ENCODE measurements at regions not wholly inside any gene's neighbourhood (a gene's known extent, or its start where the extent isn't known, plus 50 kb on each side); places are given as distances from the start of the nearest gene placed in this dataset.

DNA sequence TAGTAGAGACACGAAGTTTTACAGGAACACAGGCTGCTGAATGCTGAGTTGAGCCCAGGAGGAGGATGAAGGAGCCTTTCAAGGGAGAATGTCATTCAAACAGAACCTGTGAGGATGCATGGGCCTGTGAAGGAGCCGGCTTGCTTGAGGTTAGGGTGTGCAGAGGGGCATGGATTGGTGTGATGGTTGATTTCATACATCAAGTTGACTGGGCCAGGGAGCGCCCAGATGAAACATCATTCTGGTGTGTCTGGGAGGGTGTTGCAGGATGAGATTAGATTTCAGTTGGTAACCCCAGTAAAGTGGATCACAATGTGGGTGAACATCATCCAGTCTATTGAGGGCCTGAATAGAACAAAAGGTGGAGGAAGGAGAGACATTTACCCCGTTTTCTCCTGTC, 243.6 kb downstream of the EDEM1 start:
- no peak for DNase-seq

DNA sequence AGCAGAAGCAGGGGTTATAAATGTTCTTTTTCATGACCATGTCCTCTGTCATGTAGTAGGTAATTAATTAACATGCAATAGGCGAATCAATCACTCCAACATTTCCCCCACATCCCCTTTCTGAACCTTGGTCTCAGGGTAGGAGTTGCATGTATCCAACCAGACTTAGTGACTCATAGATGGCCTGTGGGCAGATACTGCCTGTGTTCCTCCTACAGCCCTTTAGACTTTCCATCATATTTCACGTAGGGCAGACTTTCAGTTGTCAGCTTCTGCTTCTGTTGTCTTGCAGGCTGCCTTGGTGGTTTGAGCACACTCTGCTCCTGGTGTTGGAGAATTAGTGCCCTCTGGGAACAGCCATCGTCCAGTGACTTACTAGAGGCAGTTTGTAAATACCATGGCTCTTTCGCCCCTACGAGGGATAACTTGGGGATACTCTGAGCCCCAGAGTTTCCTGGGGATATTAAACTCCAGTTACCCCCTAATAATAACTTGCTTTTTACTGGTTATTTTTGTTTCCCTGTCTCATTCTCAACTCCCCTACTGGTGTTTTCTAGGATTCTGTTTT, 244.4 kb downstream of the EDEM1 start:
- DNase-seq: no peak

DNA sequence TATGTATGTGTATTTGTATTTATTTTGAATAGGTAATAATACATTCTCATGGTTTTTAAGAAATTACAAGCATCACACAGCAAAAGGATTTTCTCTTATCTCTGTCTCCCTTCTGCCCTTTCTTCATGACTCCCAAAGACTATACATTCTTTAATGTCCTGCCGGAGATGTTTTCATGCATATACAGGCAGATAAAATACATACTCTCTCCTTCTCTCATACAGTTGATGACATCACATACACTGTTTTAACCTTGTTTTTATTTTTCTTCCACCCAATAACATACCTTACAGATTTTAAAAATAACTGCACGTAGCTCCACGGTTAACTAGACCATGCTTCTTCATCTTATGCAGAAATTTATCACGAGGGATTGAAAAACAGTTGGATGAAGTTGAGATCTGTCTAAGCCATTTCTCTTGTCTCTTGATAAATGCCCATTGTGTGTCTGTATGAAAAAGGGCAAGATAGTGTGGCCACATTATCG, 249.8 kb downstream of the EDEM1 start:
- no peak for DNase-seq

DNA sequence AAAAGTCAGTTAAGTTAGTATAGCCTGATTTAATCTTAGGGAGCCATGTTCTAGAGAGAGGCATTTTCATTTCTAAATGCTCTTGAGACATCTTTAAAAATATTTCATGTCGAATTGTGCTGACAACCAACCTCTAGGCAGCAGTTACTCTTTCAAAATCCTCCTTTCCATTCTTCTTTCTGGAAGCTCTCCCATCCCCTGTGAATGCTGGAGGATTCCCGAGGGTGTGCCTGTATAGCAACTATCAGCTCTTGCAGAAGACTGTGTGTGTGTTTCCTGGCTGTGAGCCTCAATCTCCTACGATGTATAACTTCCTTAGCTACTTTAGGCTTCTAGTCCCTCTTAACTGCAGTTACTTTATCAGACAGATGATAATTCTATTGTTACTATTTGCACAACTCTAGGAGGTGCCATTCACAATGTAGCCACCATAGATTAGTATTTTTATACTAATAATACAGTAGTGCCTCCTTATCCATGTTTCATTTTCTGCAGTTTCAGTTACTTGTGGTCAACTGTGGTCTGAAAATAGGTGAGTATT, 250.3 kb downstream of the EDEM1 start:
- DNase-seq: no peak

DNA sequence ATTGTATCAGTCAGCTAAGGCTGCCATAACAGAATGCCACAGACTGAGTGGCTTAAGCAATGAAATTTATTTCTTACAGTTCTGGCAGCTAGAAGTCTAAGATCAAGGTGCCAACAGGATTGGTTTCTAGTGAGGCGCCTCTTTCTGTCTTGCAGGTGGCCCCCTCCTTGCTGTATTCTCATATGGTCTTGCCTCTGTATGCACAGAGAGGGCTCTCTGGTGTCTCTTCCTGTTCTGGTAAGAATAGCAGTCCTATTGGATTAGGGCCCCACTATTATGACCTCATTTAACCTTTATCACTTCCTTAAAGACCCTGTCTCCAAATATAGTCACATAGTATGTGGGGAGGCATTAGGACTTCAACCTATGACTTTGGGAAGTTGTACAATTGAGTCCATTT, 253.9 kb downstream of the EDEM1 start:
- no peak for DNase-seq

DNA sequence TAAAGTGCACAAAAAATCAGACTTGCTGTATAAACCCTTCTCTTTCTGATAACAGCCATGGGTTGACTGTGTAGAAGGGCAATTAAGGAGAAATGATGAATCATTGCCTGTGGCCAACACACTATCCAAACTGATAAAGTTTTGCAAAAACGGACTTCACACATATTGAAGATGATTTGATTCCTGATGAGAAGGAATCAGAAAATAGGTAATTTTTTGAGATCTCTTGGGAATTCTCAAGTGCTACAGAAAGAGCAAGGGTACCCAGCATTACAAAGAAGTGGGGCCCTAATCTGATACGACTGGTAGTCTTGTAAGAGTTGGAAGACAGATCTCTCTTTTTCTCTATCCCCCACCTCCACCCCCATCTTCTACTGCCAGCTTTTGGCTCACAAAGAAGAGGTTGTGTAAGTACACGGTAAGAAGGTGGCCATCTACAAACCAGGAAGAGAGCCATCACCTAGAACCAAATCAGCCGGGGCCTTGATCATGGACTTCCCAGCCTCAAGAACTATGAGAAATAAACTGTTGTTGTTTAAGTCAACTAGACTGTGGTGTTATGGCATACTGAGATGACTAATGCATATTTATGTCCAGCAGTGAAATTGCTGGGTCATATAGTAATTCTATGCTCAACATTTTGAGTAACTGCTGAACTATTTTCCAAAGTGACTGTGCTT, 254.7 kb downstream of the EDEM1 start:
- no peak for DNase-seq

DNA sequence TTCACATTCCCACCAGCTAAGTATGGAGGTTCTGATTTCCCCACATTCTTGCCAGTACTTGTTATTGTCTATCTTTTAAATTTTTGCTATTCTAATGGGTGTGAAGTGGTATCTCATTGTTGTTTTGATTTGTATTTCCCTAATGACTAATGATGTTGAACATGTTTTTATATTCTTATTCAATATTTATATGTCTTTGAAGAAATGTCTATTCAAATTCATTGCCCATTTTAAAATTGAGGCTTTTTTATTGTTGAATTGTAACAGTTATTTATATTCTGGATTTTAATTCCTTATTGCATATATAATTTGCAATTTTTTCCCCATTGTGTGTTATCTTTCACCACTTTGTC, 255.3 kb downstream of the EDEM1 start:
- DNase-seq: no peak

DNA sequence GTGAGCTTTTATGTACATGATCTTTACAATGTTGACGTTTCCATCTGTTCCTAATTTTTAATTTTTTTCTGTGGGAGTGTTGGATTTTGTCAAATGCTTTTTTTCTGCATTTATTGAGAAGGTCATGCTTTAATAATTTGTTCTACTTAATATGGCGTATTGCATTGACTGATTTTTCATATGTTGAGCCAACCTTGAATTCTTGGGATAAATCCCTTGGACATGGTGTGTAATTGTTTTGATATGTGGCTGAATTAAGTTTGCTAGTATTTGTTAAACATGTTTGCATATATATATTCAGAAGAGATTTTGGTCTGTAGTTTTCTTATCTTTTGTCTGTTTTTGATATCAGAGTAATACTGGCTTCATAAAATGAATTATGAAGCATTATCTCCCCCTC, 256.7 kb downstream of the EDEM1 start:
- DNase-seq: no peak

DNA sequence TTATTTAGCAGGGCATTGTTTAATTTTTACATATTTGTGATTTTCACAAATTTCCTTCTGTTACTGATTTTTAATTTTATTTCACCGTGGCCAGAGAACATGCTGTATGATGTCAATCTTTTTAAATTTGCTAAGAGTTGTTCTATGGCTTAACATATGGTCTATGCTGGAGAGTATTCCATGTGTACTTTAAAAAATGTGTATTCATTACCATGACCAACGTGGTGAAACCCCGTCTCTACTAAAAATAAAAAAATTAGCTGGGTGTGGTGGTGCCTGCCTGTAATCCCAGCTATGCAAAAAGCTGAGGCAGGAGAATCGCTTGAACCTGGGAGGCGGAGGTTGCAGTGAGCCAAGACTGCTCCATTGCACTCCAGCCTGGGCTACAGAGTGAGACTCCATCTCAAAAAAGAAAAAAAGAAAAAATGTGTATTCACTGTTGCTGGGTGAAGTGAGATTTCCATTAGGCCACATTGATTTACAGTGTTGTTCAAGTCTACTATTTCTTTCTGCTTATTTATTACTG, 258.2 kb downstream of the EDEM1 start:
- no peak for DNase-seq

DNA sequence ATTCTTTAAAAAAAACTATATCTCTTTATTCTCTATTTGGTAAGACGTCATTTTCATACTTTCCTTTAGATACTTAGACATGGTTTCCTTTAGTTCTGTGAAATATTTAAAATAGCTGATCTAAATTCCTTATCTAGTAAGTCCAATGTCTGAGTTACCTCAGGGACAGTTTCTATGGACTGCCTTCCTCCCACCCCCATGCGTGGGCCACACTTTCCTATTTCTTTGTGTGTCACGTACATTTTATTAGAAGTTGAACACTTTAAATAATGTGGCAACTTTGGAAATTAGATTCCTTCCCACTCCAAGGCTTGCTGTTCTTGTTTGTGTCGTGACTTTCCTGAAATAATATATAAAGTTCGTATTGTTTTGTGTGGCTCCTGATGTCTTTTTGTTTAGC, 260.7 kb downstream of the EDEM1 start:
- DNase-seq: no peak

DNA sequence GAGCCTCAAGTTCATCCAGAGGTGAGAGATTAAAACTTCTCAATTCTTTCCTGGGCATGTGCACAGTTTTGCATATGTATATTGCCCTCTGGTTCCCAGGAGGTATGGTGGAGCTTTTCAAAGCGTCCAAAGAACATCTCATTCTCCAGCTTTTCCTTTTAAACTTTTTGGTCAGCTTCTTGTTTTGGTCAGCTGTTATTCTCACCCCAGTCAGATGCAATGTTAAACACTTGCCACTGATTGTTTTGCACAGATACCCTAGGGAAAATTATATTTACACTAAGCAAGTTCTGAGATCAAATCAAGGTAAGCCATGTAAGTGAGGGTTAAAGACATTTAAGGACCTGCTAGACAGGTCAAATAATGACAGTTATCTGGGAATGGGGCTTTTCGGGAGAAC, 261.3 kb downstream of the EDEM1 start:
- DNase-seq: no peak

DNA sequence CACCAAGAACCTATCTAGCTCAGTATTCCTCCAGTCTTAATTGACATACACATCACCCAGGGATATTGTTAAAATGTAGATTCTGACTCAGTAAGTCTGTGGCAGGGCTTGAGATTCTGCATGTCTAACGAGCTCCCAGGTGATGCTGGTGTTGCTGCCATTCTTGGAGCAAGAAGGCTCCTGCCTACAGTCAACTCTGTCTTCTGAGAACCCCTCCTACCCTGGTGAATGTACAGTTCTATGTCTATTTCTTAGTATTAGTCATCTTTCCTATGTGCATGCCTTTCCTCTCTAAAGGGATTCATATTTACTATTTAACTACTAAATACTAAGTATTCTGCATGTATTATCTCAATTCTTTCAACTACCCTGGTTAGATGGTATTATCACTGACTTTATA, 268.7 kb downstream of the EDEM1 start:
- DNase-seq: no peak

DNA sequence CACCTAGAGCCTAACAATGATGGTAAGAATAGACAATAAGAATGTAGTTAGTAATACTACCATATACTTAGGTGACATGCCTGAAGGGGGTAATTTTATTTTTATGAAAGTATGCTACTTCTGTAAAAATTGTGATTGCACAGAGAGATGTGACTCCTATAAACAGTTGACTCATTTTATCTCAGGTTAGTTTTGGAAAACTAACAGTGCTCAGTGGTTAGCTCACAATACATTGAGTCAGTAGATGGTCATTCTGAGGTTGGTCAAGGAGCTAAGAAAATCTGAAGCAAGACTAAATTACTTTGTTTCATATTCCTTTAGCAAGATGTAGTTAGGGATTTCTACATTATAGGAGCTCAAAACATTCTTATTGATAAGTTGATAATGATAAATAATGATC, 271.0 kb downstream of the EDEM1 start:
- DNase-seq: no peak

DNA sequence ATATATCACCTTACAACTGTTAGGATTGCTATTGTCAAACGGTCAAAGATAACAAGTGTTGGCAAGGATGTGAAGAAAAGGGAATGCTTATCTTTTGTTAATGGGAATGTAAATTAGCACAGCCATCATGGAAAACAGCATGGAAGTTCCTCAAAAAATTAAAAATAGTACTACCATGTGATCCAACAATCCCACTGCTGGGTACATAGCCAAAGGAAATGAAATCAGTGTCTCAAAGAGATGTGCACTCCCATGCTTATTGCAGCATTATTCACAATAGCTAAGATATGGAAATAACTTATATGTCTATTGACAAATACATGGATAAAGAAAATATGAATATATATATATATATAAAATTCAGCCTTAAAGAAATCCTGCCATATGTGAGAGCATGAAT, 274.6 kb downstream of the EDEM1 start:
- no peak for DNase-seq

DNA sequence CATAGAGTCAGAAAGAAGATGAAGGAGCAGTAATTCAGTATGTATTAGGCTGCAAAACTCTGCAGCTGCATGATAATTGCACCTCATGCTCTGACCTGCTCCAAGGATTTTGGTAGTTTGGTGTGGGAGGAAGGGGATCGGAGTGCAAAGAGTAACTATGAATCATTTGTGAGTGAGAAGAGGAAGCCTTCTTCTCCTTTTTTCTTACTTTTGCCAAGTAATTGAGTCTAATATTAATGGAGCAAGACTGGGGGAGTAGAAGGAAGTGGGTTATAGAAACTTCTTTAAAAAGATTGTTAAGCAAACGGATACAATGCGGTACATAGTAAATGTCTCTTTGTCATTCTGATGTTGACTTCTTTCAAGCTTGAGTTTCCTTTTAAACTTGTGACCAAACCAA, 276.5 kb downstream of the EDEM1 start:
- DNase-seq: no peak

DNA sequence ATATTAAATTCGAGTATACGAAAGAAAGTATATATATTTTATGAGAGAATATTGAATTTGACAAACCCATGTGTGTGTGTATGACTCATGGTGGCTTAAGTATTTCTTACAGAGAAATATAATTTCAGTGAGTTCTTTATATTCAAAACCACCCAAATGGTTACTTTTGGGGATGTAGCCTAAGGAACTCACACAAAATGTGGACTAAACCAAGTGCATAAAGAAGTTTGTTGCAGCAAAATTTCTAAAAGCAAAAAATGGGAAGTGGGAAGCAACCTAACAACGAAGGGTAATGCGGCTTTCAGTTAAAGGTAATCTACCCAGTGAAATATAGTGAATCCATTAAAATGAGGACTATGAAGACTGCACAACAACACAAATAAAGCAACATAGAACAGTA, 277.1 kb downstream of the EDEM1 start:
- no peak for DNase-seq

DNA sequence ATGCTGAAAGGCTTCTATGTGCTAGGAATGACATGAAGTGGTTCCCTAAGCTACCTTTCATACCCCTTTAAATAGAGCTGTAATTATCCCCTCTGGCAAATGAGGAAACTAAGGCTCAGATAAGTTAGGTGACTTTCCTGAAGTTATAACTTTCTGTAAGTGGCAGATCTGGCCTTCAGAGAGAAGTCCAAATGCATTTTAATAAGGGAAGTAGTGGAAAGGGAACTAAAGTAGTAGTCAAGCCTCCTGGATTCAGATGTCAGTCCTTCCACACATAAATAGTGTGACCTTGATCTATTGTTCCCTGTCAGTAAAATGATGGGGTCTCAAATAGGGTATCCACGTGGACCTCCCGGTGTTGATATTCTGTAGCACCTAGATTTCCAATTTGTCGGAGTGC, 277.7 kb downstream of the EDEM1 start:
- DNase-seq: no peak

DNA sequence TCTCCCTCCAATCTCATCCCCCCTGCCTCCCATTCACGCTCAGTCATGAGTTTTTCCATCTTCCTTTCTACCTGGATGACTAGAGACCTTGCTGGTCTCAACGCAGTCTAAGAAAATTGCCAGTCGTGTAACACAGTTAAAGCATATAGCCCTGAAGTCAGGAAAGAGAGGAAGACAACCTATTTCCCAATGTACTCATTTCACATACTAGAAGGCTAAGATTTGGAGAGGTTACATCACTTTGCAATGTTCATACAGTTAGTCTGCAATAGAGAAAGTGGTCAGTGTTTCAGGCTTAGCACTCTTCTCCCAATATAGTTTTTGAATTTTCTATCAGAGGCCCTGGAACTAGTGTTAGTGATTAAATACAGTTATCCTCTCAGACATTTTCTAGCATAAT, 278.6 kb downstream of the EDEM1 start:
- no peak for DNase-seq

DNA sequence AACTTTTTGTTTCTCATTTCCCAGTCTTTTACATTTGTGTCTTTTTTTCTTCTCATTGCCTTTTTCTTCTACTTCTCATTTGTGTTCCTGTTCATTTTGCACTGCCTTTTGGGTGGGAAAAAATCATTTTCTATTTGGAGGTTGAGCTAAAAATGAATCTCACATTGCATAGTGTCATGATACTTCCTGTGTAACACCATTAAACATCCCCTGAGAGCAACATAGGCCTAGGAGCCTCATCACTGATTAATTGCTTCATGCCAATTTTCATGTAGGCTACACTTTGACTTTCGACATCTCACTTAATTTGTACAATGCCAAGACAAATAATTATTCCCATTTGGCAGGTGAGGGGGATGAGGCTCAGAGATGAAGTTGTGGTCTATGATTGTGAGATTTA, 279.2 kb downstream of the EDEM1 start:
- DNase-seq: no peak

DNA sequence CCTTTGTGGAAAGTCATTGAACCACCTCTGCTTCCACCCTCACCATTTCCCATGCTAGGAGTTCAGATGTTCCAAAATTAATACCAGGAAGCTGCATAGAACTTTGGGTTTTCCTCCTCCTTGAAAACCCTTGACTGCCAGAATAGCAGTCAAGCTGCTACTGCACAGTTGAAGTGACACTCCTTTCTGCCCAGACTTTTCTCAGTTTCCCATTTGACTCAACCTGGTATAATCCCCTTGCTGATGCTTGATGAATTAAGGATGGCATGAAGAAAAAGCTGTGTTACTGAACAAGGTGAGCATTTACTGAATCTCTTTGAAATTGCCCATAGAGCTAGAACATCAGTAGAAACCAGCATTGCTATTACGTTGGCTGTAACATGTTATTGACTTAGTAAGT, 286.0 kb downstream of the EDEM1 start:
- DNase-seq: no peak

DNA sequence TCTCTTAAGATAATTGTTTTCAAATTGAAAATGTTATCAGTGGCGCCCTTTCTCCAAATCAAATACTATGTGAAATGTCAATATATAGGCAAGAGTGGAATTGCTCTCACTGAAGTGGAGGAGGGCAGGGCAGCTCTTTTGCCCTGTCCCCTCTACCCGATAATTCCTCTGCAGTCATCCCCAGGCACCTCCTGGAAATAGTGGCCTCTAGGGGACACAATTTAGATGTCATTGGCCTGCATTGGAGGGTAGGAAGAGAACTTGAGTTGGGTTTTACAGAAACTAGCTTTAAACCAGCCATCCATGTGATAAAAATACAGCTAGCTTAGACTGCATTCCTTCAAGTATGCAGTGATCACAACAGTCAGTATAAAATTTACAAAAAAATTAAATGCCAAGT, 288.9 kb downstream of the EDEM1 start:
- DNase-seq: no peak

DNA sequence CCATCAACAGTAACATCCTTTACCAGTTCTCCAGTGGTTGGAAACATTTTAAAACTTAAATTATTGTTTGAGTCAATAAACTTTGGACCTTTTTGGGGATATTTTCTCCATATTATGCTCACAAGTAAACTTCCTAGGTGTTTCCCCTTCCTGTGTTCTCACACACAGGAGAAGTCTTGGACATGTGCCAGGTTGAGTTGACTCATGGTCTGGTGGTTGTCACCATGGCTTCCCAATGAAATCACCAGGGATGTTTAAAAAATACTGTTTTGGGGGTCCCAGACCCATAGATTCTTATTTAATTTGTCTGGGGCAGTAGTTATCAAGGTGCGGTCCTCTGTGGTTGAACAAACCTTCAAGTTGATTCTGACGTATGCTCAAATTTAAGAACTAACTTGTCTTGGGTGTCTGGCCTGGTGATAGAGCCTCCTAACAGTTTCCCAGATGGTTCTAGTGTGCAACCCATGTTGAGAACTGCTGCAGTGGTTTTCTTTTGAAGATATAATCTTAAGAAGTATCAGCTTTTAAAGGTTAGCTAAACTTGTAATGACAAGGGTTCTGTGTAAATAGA, 291.8 kb downstream of the EDEM1 start:
- DNase-seq: no peak

DNA sequence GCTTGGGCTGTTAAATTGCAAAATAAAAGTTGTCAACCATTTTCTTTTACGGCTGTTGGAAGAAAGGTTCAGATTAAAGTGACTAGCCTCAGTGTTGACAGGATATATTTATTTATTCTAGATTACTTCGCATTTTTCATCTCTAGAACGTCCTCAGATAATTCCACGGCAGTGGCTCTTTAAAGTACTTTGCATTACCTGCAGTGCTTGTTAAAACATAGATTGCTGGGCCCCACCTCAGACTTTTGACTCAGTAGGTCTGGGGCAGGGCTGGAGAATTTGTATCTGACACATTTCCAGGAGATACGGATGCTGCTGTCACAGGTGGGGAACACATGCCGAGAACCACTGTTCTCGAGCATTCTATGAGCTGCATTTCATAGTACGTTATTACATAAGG, 292.7 kb downstream of the EDEM1 start:
- no peak for DNase-seq

DNA sequence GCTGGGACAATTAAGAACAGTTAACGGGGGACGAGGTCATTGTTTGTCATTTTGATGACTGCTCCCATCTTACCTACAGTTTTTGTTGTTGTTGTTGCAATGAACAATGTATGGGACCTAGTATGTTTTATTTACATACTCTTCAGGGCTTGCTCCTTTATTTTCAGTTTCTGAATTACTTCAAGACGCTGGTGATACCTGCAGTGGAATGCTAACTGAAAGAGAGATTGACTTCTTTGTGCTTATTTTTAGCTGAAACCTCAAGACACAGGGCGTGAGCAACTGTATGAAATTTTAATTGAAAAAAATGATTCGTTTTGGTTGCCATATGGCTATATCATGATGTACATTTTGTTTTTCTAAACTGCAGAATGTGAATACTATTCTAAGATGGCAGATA, 297.9 kb downstream of the EDEM1 start:
- no peak for DNase-seq

DNA sequence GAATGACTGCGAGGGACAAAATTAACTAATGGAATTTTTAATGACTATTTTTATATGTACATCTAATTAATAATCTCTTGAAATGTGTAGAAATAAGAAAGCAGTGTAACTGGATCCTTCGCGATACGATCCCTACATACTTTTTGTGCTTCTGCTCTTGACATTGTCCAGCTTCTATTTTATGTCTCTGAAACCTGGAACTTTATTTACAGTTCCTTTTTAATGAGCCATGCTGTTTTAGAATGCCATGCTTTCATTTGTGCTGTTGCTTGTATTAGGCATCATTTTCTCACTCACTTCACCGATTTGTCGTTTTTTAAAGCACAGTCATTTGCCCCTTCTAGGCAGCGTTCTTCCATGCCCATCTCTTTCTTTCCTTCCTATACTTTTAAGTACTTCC, 301.3 kb downstream of the EDEM1 start:
- no peak for DNase-seq

Data from NCI-H510A (cell line).